HG02588 (cell line): ENCODE measurements at regions not wholly inside any gene's neighbourhood (a gene's known extent, or its start where the extent isn't known, plus 50 kb on each side); places are given as distances from the start of the nearest gene placed in this dataset.
"Not testable (repeated sequence)": the region's sequence is repeated elsewhere in the genome, so short reads cannot be mapped to it uniquely, and the experiment has no call there.

Experiments
- ATAC-seq: cut with Tn5 transposase; IDR thresholded peaks from one replicate; pipeline ENCODE4 v1.9.1; 2021; ENCODE audit warnings: mild to moderate bottlenecking, moderate library complexity; ENCODE audit not compliant: unreplicated experiment

DNA sequence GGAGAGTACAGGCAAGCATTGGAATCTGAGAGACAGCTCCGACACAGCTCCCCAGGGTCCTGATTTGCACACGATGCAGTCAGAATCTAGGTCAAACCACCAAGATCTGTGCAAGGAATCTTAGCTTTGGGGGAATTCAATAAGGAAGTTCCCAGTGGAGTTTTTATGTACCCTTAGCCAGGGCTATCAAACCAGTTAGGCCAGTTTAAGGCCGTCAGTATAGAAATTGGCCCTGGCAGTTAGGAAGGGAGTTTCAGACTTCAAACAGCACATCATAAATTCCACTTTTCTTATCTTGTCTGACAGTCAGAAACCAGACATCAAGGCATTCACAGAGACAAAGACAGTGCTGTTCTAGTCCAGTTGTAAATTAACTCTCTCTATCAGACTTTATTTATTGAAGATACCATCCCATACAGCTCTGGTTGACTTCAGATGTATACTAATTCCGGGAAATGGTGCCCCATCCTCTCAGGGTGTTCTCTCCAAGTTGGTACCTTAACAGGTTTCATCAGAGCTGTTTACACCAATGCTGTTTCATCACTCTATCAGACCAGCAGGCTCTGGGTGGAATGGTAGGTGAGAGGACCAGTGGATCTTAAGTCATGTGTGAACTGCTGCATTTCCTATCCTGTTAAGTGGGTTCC lies 157.5 kb upstream of the ATF7IP start:
- no peak for ATAC-seq

DNA sequence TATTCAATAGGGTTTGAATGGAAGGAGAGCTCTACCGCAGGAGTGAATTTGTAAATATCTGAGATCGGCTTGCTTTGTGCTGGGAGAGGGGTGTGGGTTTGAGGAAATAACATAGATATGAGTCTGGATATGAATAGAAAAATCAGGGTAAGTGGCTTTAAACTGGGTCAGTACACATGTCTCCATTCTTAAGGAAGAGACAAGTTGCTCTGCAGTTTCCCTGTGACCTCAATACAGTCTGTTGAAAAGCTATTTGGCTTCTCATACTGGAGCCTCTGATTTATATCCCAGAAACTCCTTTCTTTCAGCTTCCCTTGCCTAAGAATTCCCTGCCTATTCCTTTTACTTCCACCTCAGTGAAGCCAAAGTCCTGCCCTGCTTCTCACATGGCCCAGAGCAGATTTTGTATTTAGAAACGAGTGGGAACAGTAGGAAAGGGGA lies 153.5 kb upstream of the ATF7IP start:
- no peak for ATAC-seq

DNA sequence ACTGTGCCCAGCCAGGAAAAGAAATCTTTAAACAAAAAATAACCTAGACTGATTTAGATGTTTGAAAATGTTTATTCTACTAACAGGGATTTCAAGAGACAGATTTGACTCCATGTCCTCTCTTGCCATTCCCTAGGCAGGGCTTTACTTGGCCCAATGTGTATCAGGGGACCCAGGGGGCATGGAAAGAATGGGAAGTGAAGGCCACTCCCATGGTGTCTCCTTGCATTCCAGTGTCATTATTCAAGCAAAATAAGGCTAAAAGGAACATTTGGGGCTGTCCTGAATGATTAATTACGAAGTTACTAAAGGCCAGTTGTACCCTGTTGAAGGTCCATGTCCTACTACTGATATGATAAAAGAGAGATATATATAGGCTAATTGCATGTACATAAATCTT lies 151.9 kb upstream of the ATF7IP start:
- no peak for ATAC-seq

DNA sequence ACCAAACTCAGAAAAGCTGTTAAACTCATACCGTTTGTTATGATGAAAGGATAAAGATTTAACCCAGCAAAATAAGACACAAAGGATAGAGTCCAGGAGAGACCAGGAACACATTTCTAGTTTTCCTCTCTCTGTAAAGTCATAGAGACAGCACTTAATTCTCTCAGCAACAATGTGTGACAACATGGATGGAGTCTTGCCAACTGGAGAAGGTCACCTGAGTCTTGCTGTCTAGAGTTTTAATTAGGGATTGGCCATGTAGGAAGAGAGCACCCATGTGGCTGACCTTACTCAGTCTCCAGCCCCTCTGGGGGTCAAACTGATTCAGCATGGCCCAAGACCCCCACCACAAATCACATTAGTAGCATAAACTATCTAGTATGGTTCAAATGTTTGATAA lies 151.0 kb upstream of the ATF7IP start:
- no peak for ATAC-seq

DNA sequence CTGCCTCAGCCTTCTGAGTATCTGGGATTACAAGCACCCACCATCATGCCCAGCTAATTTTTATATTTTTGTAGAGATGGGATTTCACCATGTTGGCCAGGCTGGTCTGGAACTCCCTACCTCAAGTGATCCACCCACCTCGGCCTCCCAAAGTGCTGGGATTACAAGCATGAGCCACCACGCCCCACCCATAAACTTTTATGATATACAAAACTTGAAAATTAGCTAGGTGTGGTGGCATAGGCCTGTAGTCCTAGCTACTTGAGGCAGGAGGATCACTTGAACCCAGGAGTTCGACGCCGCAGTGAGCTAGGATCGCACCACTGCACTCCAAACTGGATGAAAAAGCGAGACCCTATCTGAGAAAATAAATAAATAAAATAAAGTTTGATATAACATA lies 149.5 kb upstream of the ATF7IP start:
- not testable (repeated sequence) for ATAC-seq

DNA sequence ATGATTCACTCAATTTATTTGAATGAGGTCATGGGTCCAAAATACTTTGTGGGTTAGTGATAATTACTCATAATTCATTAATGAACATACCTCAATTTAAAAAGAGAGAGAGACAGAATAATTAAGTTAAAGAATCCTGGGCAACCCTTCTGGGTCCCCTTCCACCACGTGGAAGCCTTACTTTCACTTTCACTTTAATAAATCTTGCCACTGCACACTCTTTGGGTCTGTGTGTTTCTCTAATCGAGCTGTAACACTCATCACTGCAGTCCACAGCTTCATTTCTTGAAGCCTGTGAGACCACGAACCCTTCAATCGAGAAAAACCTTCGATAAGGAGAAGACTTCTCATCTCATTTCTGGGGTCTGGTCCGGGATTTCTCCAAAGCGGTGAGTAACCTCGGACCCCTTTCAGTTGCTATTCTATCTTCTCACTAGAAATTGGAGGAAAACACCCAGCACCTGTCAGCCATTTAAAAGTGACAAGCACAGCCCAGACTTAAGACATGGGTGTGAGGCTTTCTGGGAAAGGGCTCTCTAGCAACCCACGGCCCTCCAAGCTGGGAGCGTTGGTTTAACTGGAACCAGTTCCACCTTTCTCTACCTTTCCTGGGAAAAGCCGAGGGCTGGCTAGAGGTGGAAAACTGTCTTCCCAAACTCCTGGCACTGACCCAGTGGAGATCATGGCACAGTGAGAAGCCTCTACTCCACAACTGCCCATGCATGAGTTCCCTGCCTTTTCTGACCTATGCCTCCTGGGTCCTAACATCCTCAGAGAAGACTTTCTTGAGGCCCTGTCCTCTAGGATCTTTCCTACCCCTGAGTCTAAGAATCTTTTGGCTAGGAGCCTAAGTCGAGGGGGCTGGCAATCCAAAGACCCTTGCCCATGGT lies 148.8 kb upstream of the ATF7IP start:
- ATAC-seq = no peak

DNA sequence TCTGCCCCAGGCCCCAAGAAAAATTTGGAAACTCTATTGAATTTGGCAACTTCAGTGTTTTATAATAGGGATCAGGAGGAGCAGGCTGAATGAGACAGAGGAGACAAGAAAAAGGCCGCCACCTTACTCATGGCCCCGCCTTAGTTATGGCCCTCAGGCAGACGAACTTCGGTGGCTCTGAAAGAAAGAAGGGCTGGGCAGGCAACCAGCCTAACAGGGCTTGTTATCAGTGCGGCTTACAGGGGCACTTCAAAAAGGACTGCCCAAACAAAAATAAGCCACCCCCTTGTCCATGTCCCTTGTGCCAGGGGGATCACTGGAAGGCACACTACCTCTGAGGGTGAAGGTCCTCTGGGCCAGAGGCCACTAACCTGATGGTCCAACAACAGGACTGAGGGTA lies 146.3 kb upstream of the ATF7IP start:
- ATAC-seq = no peak

DNA sequence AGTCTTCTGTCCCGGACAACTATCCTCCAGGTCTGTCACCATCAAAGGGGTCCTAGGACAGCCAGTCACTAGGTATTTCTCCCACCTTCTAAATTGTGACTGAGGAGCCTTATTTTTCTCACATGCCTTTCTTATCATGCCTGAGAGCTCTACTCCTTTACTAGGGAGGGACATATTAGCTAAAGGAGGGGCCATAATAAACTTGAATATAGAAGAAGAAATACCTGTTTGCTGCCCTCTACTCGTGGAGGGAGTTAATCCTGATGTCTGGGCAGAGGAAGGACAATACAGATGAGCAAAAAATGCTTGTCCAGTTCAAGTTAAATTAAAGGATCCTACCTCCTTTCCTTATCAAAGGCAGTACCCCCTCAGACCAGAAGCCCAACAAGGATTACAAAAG lies 145.8 kb upstream of the ATF7IP start:
- ATAC-seq = not testable (repeated sequence)

DNA sequence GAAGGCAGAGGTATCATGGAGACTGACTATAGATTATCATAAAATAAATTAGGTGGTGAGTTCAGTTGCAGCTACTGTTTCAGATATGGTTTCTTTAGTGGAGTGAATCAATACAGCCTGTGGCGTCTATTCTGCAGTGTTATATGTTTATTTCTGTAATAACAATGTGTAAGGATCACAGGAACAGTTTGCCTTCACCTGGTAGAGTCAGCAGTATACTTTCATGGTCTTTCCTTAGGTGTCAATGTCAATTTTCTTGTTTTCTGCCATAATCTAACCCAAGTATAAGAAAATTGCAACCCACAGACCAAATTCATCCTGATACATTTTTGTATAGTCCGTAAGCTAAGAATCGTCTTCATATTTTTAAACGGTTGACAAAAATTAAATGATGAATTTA lies 140.4 kb upstream of the ATF7IP start:
- no peak for ATAC-seq

DNA sequence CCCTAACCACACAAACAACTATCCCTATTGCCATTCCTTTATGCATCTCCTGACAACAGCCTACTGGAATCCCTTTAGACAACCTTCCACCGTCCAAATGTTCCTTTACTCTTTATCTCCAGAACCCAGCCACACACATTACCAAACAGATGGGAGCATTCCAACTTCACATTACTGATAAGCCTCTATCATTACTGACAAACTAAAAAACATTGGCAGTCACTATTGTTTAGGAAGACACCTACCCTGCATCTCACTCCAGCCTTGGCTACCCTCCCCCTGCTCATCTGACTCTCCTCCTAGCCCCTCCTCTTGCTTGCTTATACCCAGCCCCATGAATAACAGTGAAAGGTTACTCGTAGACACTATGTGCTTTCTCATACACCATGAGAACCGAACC lies 130.3 kb upstream of the ATF7IP start:
- not testable (repeated sequence) for ATAC-seq

DNA sequence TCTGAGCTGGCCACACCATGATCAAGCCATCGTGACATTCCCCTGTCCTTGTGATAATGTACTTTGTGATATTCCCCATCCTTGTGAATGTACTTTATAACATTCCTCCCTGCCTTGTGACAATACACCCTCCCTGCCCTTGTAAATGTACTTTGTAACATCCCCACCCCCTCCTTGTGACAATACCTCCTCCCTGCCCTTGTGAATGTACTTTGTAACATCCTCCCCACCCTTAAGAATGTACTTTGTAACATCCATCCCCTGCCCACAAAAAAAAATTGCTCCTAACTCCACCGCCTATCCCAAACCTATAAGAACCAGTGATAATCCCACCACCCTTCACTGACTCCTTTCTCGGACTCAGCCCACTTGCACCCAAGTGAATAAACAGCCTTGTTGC lies 128.8 kb upstream of the ATF7IP start:
- not testable (repeated sequence) for ATAC-seq

DNA sequence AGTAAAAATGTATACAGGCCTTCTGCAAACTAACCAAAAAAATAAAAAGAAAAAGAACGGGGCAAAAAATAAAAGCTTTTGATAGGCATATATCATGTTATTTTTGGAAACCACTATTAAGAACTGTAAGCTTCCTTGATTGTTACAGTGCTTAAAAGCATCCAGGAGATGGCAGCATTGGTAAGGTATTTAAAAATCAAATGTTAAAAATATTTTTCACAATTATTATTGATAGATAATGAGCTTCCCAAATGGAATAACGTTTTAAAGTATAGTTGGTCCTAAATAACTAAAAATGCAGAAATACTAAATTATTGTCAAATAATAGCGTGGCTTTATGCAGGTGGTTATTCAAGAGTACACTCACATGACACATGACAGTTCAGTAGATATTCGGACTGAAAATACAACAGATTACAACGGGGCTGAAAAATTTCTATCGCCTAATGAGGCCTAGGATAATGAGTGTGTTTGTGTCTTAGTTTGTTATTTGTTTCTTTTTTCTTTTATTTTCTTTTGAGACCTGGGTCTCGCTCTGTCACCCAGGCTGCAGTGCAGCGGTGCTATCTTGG lies 127.2 kb upstream of the ATF7IP start:
- ATAC-seq = no peak

DNA sequence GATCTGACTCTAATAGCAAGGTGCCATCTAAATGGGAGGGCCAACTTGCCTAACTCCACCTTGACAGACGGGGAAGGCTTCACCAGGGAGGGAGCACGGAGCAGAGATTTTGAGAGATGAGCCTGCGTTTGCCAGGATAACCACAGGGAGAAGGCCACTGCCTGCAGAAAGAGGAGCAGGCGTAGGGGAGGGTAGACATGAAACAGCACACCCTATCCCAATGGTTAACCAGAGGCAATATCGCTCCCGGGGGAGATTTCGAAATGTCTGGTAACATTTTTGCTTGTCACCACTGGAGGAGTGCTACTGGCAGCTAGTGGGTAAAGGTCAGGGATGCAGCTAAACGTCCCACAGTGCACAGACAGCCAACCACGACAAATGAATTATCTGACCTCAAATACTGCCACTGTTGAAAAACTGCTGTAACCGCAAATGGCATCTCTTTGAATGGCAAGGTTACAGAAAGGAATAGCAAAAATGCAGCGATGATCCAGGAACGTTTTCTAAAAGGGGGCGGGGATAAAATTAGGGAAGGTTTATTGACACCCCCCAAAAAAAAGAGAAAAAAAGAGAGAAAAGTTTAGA lies 126.0 kb upstream of the ATF7IP start:
- peak; percentile 78 for ATAC-seq

DNA sequence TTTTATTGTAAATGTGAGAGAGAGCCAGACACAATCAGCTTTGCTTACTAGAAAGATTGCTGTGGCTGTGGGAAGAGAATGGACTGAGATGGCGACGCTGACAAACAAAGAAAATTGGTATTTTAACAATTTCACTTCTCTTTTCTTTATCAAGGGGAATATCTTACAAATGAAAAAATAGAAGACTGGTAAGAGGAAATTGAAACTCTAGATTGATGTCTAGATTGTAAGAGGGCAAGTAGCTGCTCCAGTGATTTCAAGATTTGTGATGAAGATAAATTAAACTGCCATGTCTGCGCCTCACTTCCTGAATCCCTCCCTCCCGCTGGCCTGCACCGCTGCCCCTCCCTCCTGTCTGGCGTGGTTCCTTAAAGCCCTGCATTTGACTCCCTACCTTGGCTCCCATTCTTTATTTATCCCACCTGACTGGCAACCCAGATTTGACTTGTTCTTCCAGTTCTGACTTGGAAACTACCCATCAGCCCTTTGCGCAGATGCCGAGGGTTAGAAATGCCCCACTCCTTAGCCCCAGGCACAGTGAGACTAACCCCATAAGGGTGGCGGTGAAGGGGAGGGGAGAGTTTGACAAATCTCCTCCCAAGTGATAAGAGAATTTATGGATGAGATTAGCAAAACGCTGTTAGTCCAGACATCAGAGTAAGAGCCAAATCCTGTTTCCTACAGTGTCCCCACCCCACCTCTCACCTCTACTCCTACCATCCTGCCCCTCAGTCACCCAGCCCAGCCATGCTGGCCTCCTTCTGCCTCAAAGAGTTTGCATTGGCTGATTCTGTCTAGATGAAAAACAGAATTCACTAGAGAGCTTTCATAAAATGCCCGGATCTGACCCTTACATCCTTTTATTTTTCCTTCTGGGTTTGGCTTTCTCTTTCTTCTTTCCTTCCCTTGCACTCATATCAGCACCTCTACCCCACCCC lies 125.3 kb upstream of the ATF7IP start:
- no peak for ATAC-seq

DNA sequence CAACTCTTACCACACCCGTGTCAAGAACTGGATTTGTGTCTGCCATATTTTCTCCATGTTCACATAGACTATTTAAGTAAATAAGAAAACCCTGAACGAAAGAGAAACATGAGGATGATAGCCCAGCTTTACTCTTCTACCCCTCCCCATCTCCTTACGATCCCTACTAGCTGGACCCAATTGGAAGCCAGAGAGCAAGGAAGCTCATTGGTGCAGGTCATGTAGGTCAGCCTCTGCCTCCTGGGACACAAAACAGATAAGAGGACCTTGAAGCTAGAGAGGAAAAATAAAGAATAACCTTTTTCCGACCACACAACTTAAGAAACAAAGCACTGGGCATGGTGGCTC lies 124.6 kb upstream of the ATF7IP start:
- ATAC-seq = no peak

DNA sequence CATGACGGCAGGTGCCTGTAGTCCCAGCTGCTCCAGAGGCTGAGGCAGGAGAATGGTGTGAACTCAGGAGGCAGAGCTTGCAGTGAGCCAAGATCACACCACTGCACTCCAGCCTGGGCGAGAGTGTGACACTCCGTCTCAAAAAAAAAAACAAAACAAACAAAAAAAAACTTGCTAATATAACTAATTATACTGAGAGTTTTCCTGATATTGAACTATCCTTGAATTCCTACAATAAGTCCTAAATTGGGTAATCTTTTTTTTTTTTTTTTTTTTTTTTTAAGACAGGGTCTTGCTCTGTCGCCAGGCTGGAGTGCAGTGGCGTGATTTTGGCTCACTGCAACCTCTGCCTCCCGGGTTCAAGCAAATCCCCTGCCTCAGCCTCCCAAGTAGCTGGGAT lies 122.7 kb upstream of the ATF7IP start:
- not testable (repeated sequence) for ATAC-seq

DNA sequence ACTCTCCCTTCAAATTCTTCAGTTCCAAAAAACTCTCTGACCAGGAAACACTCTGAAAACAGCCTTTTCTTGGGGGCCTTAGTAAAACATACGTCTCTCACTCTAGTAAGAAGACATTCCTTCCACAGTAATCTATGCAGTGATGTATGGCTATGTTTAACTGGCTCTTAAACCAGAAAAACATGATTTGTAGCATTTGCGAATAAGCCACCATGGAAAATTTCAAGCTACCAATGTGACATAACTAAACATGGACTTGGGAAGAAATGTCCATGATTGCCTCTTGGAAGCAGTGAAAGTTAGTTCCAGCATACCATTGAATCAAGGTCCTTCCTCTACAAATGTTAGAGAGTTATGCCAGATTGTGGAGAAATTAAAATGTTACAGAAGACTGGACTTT lies 121.5 kb upstream of the ATF7IP start:
- no peak for ATAC-seq

DNA sequence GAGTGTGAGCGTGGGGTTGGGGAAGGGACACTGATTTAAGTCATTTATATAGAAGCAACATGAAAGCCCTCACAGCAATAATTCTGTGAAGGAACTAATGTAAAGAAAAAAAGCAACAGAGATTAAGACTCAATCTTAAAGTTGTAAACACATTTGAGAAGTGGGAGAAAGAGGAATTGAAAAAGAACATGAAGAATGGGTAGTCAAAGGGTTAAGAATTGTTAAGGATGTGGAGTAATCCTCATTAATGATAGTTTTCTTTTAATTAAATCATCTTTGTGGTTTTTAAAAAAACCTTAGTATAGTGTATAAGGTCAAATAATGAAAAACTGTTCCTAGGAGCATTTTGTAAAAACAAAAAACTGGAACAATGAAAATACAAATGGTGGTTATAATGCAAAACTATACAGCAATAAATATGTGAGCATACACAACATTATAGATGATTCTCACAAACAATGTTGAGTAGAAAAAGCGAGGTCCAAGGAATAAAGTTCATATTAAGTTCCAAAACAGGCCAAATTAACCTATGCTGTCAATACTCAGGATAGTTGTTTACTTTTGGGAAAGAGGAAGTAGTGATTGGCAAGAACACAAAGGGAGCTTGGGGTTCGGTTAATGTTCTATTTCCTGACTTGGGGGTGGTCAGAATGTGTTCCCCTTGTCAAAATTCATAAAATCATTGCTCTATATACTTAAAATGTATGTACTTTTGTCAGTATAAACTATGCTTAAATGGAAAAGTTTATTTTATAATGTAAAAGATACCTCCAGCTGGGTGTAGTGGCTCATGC lies 120.4 kb upstream of the ATF7IP start:
- ATAC-seq = no peak

DNA sequence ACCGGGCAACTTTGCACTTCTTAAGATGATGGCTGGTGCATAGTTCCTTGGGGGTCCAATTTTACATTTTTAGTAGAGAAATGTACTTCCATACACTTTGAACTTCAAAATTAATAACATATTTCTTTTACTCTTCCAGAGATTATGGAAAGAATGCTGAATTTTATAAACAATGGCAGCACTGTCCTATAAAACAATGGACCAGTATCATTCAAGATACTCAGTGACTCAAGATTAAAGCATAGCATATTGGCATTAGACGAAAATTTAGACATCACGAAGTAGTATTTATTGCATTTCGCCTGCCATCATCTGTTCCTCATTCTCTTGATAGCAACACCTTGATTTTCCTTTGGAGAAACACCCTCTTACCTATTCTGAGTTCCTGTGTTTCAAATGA lies 118.3 kb upstream of the ATF7IP start:
- ATAC-seq = no peak

DNA sequence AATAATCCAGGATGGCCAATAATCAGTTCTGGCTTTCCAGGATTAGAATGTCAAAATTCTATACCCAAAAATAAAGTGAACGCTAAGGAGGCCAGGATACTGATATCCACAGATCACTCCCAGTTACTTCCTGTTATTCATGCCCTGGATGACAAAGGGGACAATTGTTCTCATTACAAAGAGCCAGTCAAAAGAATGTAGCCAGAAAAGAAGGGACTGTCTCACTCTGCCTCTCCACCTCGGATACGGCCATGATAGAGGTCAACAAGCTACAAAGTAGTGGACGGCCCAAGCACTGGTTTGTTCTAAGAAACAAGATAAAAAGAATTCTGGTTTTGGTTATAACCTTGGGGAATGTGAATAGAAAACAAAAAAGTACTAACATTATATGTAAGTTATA lies 116.1 kb upstream of the ATF7IP start:
- ATAC-seq = no peak
